ENCODE measurements at regions not wholly inside any gene's neighbourhood (a gene's known extent, or its start where the extent isn't known, plus 50 kb on each side); places are given as distances from the start of the nearest gene placed in this dataset.
"Not testable (repeated sequence)": the region's sequence is repeated elsewhere in the genome, so short reads cannot be mapped to it uniquely, and the experiment has no call there.

DNA sequence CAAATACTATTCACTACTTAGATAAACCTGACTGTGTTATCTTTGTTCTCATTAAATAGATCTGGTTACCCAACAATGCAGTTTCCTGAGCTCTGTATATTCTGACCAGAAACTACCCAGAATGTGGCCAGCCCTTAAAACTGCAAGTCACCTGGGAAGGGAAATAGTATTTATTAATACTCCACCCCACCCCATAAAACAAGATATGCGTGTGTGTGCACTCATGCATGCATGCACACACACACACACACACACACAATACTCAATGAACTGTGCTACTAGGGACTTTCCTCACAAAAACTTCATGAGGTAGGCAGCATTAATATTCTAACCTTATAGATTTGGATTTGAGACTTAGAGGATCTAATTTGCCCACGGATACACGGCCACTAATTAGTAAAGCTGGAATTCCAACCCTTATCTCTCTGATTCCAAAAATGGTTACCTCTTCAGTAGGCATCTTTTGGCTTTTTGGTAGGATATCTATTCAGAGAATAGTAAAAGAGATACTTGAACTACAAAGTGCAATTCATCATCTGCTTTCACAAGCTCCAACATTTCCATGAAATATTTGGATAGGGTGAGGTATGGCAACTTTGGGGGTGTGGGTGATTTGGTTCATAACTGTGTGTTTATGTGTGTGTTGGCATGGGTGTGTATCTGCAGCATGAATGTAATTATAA is 197.0 kb upstream of the CFAP20DC start:
- no peak for DNase-seq

DNA sequence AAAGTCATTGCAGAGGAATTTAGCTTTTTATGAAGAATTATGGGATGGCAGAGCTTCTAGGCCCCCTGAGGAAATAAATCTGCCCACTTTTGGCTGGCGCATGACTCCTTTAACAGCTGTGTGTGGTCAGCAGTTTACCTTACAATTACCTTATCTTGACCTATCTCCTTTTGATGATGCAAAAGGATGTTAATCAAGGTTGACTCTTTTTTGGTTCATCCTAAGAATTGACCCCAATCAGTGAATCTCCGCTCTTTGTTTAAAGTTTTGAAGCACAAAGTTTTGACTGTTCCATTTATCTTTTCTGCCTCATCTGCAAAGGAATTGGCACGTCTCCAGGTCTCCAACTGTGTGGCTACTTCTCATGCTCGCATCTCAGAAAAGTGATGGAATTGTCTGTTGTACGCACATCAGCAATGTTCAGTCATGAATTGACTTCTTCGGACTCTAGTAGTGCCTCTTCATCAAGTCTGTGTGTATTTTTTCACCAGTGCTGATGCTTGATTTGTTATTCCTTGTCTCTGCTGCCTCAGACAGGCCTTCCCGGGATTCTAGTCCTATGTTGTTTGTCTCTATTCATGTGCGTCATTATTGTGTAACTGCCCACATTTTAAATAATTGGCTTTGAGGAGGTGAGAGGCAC is 196.2 kb upstream of the CFAP20DC start:
- no peak for DNase-seq

DNA sequence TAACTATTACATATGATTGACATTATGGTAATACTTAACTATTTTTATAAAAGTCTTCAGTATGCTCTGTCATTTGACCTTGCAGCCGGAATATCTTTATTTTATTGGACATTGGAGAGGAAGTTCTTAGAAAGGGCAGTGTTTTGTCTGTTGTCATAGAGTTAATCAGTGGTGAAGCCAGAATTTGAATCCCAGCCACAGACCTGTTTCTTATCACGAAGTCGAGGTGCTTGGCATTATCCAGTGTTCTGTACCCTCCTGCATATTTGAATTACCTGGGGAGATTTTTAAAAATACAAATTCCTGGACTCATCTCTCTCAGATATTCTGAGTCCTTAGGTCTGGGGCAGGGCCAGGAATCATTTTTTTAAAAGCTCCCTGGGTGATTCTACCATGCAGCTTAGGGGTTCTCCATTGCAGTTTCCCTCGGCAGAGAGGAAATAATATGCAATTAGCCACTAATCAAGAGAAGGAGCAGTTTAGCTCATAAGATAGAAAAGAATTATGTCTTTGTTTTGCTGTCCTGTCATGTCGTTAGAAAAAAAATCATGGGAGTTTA is 195.6 kb upstream of the CFAP20DC start:
- DNase-seq: no peak

DNA sequence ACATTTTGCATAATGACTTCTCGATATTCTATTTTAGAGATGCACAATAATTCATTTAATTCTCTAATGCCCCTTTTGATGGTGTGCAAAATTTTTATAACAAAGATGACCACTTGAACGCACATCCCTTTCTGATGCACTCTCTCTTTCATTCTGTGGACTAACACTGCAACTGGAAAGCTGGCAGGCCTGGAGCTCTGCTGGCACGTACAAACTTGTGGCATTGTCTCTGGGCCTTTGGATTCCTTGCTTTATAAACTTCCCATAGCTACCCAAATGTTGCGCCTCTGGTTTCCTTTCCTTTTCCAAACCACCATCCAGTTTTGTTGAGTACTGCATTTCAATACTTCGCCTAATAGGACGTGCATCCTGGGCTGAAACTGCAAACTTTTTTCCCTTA is 194.5 kb upstream of the CFAP20DC start:
- no peak for DNase-seq

DNA sequence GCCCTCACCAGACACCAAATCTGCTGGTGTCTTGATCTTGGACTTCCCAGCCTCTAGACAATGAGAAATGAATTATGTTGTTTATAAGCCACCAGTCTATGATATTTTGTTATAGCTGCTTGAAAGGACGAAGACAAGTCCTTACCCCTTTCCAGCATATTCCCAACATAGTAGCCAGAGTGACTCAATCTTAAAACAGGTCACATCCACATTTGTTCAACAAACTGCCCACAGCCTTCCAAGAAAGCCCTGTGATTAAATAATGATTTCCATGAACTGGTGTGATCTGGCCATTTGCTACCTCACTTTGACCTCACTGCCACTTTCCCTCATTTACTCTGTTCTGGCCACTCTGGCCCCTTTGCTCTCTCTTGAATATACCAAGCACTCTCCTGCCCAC is 193.7 kb upstream of the CFAP20DC start:
- no peak for DNase-seq

DNA sequence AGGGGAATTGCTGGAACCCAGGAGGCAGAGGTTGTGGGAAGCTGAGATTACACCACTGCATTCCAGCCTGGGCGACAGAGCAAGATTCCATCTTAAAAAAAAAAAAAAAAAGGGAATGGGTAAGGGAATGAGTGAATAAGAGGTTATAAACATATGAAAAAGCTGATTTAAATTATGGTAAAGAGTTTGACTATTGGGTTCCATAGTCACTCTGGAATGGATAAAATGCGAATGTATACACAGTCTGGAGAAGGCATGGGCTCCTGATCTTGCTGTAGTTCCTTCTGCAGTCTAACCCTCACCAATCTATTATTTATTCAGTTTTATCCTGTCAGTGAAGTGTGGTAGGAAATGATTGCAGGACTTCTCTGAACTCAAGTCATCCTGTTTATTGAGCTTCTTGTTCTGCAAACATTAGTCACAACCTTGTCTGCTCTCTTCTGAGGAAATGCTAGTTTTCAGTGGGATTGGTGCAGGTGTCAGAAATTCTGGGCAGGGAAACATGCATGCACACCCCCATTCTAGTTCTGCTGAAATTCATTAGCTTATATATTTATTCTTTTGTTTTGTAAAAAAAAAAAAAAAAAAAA is 190.9 kb upstream of the CFAP20DC start:
- DNase-seq: no peak

DNA sequence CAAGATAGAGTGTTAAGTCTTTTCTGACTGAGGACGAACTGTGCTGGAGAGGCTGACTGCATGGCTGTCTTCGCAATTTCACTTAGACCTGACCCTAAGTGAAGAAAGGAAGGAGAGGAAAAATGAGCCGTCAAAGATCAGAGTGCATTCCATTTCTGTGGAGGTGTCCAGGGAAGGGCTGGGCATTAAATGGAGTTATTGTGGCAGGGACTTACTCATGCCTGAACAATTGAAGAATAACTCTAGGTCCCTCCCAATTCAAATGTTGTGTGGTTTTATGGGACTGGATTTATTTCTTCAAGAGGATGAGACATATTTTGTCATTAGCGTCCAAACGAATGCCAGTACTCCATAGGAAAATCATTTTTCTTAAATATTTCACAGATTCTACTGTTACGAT is 187.3 kb upstream of the CFAP20DC start:
- no peak for DNase-seq

DNA sequence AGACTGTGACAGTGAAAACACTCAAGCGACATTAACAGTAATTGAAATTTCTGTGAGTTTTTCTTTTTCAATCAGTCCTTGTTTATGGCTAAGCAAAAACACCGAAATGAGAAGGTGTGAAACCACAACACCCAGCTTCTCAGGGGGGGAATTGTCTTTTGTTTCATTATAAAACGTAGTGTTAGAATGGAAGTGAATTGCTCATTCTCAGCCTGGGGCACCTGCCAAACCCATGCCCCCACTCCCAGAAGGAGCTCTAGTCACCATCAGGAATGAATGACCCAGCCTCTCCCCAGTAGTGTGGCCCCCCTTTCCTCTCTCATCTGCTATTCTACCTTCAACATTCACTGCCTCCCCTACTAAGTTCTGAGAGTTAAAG is 185.8 kb upstream of the CFAP20DC start:
- DNase-seq: no peak

DNA sequence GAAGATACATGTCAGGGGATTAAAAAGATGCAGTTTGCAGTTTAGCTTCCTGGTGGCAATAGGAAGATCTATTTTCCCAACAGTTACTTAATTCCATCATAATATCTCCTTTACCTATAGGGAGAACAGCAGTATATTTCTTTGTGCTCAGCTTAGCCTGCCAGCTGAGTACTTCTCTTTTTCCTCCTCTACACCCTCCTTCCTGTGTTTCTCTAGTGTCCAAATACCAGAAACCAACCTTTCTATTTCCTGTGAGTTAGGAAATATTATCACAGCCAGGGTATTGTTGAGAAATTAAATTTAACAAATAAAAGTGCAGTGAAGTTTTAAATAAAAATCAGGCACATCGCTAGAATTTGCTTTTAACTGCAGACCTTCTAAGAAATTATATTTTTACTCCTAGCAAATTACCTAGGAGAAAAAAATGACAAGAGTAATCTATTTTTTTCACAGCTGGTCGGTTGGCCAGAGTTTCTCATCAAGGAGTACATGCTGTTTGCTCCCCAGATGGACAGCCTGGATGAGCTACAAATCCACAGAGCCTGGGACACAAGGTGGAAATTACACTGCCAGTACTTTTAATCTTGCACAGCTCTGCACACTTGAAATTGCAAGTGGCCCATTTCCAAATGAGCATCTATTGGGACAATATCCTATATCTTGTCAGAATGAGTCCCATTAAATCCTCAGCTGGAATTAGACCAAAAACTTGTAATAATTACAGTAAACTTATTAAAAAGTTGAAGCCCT is 185.2 kb upstream of the CFAP20DC start:
- no peak for DNase-seq

DNA sequence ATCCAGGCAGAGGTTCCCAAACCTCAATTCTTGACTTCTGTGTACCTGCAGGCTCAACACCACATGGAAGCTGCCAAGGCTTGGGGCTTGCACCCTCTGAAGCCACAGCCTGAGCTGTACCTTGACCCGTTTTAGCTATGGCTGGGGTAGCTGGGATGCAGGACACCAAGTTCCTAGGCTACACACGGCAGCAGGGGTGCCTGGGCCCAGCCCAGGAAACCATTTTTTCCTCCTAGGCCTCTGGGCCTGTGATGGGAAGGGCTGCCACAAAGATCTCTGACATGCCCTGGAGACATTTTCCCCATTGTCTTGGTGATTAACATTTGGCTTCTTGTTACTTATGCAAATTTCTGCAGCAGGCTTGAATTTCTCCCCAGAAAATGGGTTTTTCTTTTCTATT is 180.6 kb upstream of the CFAP20DC start:
- DNase-seq: not testable (repeated sequence)

DNA sequence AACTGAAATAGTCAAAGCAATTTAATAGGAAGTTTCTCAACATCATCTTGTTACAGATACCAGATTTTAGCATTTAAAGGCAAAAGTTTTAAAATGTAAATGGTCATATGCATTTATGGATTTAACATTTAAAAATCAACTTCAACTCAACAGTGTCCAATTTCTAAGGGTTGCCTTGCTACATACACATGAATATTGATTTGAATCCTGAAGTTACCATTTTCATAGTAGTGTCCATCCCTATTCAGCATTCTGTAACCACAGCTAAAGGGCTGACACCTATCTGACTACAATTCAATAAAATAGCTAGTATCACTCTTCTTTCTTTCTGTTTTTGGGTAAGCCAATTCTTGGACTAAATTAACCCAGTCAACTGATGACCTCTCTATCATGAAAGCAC is 164.0 kb upstream of the CFAP20DC start:
- no peak for DNase-seq

DNA sequence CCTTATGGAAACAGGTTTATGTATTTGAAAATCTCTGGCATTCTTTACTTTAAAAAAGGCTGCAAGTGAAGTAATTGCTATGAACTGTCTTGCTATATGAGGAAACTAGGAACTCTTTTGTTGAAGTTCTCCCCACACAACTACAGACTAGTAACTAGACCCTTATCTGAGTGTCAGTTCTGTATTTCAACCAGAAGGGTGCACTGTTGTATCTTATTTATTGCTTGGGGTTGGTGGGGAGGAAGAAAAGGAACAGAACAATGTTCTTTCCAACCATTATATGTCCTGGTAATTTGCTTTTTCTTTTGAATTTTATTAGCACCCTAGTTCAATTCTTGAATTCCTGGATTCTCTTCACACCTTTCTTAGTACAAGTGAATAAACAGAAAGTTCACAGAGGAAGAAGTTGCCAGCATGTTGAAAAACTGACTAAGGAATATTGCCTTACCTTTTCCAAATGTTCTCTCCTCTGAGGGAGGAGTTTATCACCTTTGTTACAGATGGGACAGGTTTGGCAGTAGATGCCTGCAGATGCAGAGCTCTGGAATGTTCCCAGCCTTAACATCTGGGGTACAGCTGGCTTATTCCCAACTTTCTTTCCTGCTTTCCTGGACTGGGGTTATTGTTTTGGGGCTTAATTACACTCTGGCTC is 162.4 kb upstream of the CFAP20DC start:
- peak; percentile 0 for DNase-seq

DNA sequence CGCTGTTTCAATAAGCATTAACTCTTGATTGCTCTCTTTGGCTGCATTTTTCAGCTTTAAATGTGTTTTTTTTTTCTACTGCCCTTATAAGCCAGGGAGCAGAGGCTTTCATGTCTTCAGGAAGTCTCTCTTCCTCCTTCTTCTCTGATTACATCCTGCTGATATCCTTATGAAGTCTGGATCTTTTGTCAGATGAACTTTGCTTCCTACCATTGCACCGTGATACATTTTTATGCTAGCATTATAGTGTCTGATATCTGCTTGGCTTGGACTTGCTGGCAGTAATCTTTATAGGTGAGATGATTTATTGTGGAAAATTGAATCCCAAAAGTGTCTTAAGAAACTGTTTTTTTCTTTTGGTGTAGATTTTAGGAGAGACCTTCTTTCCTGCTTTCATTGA is 160.4 kb upstream of the CFAP20DC start:
- DNase-seq: no peak

DNA sequence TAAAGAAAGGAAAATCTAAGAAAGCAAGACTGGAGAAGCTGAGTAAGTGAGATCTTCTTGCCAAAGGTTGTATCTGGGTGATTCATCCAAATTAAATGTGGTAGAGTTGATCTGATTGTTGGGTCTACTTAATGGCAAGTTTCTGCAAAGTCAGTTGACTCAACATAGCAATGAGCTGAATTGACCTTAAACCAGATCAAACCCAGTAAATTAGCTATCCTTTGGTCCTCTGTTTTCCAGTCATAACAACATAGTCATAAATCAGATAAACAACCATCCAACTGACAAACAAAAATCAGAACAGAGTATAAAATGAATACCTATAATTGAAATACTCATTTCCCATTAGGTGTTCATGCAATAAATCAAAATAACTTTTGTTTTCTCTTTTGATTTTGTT is 142.6 kb upstream of the CFAP20DC start:
- DNase-seq: no peak

DNA sequence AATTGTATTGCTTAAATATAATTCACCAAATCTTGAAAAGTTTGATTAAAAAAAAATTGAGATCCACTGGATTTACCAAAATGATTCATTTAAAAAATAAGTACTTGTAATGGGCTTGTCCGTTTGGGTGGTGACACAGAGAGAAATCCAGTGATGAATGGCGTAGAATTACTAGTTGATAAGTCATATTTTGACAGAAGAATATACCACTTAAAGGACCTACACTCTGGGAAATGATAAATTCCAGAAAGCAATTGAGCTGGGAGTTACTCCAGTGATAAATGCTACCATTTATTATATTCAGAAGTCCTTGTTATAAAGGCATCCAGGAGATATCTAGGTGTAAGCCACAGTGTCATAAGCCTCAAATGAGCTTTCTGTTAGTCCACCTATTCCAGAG is 141.8 kb upstream of the CFAP20DC start:
- no peak for DNase-seq

DNA sequence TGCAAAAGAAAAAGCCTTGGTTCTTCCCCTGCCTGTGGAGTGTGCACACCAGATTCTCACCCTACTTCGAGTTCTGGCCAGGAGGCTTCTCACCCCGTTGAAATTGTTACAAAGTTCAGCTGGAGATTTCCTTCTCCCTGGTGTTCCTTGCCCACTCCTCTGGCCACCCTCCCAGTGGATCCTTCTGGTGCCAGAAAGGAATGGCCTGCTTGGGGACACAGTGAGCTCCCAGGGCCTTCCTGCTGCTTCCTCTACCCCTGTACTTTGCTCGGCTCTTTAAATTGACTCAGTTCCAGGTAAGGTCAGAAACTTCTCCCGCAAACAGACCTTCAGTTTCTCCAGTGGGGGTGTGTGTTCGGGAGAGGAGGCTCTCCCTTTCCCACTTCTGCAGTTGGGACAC is 140.1 kb upstream of the CFAP20DC start:
- DNase-seq: no peak

DNA sequence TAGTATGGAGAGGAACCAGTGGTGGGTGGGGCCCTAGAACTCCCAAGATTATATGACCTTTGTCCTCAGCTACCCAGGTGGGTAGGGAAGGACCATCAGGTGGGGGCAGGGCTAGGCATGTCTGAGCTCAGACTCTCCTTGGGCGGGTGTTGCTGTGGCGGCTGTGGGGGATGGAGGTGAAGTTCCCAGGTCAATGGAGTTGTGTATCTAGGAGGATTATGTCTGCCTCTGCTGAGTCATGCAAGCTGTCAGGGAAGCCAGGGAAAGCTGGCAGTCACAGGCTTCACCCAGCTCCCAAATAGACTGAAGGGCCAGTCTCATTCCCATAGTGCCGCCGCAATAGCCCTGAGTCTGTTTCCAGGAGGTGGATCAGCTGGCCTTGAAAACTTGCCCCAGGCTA is 139.7 kb upstream of the CFAP20DC start:
- DNase-seq: no peak

DNA sequence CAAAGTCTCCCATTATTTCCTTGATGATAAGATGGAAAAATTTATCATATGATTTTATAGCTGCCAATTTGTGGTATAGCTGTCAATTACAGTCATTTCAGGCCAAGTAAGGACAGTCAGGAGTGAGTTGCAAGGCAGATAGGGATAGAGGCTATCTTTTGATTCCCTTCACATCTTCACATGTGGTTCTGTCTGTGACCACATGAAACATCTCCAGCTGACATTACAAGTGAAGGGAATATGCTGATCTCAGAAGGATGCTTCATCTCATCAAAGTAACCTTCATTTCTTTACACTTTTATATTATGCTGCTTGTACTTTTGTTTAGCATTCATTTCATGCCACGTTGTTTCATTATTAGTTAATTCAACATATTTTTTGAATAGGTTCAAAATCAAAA is 136.9 kb upstream of the CFAP20DC start:
- no peak for DNase-seq

DNA sequence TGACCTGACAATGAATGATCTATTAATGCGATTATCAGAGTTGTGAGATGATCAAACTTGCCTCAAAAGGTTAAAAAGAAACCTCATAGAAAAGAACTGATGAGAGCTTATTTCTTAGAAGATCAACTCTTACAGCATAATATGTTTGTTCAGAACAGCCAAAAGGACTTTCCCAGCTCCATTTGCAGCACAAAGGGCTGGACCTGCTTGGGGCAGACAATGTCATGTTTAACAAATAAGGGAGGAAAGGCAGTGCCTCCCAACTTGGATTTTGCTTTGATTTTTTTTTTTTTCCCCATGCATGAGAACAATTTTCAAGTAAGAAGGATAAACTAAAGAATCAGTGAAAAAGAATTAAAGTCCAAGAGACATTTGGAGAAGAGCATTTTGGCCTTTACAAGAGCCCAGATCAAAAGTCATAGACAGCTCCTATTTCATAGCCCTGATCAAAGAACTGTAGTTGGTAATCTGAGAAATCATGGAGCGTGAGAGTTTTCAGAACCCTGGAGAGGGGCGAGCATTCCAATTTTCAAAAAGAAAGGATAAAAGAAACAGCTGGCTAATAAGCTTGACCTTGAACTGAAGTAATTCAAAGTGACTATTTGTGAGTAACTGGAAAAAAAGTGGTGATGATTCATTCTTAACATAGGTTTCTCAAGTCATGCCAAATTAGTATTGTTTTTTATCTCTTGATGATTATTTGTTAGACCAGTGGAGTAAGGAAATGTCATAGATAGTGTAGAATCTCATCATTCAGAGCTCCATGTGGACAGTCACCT is 136.0 kb upstream of the CFAP20DC start:
- no peak for DNase-seq

DNA sequence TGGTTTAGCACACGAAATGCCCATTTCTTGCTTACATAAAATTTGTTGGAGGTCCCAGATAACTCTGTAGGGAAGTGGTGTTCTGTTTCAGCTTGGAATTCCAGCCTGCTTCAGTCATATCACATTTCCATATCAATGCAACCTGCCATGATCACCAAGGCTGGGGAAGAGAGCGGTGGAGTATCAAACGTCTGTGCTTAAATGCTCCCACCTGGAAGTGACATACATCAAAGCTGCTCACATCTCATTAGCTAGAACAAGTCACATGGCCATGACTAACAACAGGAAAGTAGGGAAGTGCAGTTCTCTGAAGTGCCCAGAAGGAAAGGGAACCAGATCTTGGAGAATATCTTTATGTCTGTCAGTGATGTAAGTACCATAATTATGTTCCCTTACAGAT is 130.2 kb upstream of the CFAP20DC start:
- no peak for DNase-seq

DNA sequence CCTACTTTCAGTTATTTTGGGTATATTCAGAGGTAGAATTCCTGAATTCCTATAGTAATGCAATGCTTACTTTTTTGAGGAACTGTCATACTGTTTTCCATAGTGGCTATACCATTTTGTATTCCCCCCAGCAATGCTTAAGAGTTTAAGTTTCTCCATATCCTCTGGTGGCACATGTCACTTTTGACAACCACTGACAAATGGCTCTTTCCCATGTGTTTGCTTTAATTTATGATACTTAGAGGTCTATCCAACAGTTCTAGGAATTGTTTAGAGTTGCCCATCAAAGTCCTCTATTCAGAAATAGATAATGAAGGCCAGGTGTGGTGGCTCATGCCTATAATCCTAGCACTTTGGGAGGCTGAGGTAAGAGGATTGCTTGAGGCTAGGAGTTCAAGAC is 128.9 kb upstream of the CFAP20DC start:
- no peak for DNase-seq

DNA sequence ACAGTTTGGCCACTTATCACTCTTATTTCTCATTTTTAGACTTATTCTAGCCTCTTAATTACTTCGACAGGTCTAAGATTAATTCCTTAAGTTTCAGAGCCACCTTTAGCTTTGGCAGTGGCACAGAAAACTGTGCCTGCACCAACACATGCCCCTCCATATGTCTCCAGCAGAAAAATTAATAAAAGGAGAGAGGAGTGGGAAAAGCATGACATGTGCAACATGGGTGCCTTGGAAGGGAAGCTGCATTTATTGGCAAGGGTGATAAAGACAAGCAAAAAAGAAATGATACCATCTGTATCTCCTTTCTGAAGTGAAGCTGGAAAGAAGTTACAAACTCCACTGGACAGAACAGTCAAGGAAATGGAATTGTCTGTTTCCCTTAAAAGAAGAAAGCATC is 121.7 kb upstream of the CFAP20DC start:
- DNase-seq: no peak
